ENCODE measurements at regions not wholly inside any gene's neighbourhood (a gene's known extent, or its start where the extent isn't known, plus 50 kb on each side); places are given as distances from the start of the nearest gene placed in this dataset.

DNA sequence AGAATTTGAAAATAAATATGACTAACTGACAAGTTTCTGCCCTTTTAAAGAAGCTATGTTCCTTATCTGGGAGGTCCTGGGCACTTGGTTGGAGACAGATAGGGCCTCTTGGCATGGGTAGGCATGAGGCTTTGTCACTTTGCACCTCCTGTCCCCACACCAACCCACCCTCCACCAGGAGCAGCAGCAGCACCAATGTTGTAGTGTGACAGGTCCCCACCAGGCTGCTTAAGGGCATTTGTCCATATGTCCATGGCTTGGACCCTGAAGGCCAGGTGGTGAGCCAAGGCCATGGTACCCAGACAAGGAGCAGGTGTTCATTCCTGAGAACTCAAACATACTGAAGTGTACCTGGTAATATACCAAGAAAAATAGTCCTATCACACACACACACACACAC, 629.1 kb downstream of the ACTR3B start:
- H3K79me2 ChIP-seq (ENCODE audit: low read length), result no peaks in the 10 kb centered on the region
- no peaks in the 10 kb centered on the region for H3K27me3 ChIP-seq (ENCODE audit: low read length)
- no peak overlapping the region for H2AFZ ChIP-seq (ENCODE audit: low read length)
- no peaks in the 10 kb centered on the region for H3K9me2 ChIP-seq (replicated peaks; ENCODE audit: insufficient read depth, low read length)
- no peak overlapping the region for H3K4me2 ChIP-seq (ENCODE audit: low read depth, low read length, poor library complexity, severe bottlenecking)
- no peak overlapping the region for H3K27ac ChIP-seq (ENCODE audit: low read length)
- no peak for DNase-seq
- H3K9ac ChIP-seq (ENCODE audit: low read length), result no peak overlapping the region
- H4K20me1 ChIP-seq (ENCODE audit: insufficient read depth, low read depth, low read length), result no peaks in the 10 kb centered on the region
- H3K9me3 ChIP-seq (ENCODE audit: low read length), result no peaks in the 10 kb centered on the region; the same call in 1 of the 2 replicates
- H3K36me3 ChIP-seq (ENCODE audit: insufficient read depth, low read length), result no peaks in the 10 kb centered on the region
- H3K4me1 ChIP-seq (ENCODE audit: low read length), result no peaks in the 10 kb centered on the region
- H3K4me3 ChIP-seq (ENCODE audit: low read length), result no peak overlapping the region

DNA sequence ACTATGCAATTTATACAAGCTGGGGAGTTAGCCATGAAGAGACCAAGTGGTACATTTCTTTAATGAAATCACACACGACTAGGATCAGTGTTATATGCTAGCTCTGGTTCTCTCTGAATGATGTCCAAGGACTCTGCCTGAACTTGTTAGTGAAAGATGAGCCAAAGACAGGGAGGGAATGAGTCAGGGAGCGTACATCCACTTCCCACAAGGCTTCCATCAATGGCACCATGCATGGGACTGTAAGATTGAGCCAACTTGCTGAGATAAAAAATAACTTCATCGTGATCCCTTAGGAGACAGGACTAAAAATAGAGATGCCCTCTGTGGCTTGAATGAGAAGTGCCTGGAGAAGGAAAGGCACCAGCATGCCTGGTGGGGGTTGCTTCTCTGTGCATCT, 629.7 kb downstream of the ACTR3B start:
- no peak overlapping the region for H3K4me2 ChIP-seq (ENCODE audit: low read depth, low read length, poor library complexity, severe bottlenecking)
- no peaks in the 10 kb centered on the region; the same call in 1 of the 2 replicates for H3K36me3 ChIP-seq (ENCODE audit: insufficient read depth, low read length)

DNA sequence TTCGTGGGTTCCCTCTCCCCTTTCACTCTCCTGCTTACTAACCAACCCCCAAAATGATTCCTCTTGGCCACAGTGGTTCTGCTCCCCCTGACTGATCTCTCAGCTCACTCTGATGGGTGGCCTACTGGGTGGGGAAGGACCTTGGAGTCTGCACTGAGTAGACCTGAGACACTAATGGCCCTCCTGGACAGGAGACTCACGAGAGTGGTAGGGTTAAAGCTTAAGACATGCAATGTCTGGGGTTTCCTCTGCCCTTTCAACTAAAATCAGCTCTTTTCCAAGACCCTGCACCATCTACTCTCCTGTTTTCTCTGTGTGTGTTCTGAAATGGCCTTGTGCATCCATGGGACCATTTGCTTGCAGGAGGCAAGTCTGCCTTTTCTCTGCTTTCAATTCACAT, 631.4 kb downstream of the ACTR3B start:
- no peaks in the 10 kb centered on the region; the same call in 1 of the 2 replicates for H3K36me3 ChIP-seq (ENCODE audit: insufficient read depth, low read length)
- peaks cover 6% of the 10 kb centered on the region for H3K9me3 ChIP-seq (ENCODE audit: low read length)
- no peak overlapping the region for H3K27ac ChIP-seq (ENCODE audit: low read length)
- no peak overlapping the region for H3K4me2 ChIP-seq (ENCODE audit: low read depth, low read length, poor library complexity, severe bottlenecking)
- no peak overlapping the region for H2AFZ ChIP-seq (ENCODE audit: low read length)
- no peak overlapping the region for H3K9ac ChIP-seq (ENCODE audit: low read length)
- no peaks in the 10 kb centered on the region for H3K9me2 ChIP-seq (replicated peaks; ENCODE audit: insufficient read depth, low read length)
- no peaks in the 10 kb centered on the region for H4K20me1 ChIP-seq (ENCODE audit: insufficient read depth, low read depth, low read length)
- H3K4me3 ChIP-seq (ENCODE audit: low read length), result no peak overlapping the region
- no peak for DNase-seq
- H3K4me1 ChIP-seq (ENCODE audit: low read length), result no peaks in the 10 kb centered on the region
- no peaks in the 10 kb centered on the region for H3K27me3 ChIP-seq (ENCODE audit: low read length)
- no peaks in the 10 kb centered on the region for H3K79me2 ChIP-seq (ENCODE audit: low read length)

More for the DNA sequence above, 629.7 kb downstream of the ACTR3B start:
- no peaks in the 10 kb centered on the region for H4K20me1 ChIP-seq (ENCODE audit: insufficient read depth, low read depth, low read length)
- H3K27me3 ChIP-seq (ENCODE audit: low read length), result no peaks in the 10 kb centered on the region
- peaks cover 6% of the 10 kb centered on the region for H3K9me3 ChIP-seq (ENCODE audit: low read length)
- no peak for DNase-seq
- no peak overlapping the region for H3K9ac ChIP-seq (ENCODE audit: low read length)
- H3K27ac ChIP-seq (ENCODE audit: low read length), result no peak overlapping the region
- H3K9me2 ChIP-seq (replicated peaks; ENCODE audit: insufficient read depth, low read length), result no peaks in the 10 kb centered on the region
- no peak overlapping the region for H2AFZ ChIP-seq (ENCODE audit: low read length)
- H3K4me3 ChIP-seq (ENCODE audit: low read length), result no peak overlapping the region
- H3K4me1 ChIP-seq (ENCODE audit: low read length), result no peaks in the 10 kb centered on the region
- H3K79me2 ChIP-seq (ENCODE audit: low read length), result no peaks in the 10 kb centered on the region

DNA sequence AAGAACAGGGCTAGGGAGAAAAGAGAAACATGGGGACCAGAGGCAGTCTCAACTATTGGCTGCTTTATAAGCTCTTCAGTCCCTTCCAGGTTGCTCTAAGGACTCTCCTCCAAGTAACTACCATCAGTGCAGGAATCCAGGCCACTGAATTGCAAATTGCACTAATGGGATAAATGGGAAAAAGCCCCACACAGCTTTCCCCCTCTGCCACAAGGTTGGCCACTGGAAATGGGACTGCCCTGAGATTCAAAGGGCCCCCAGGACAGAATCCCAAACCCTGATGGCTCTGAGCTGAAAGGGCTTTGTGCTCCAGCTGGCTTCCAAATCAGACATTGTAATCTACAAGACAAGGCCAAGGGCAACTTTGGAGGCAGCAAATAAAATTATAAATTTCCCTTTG, 633.2 kb downstream of the ACTR3B start:
- no peak overlapping the region for H2AFZ ChIP-seq (ENCODE audit: low read length)
- H3K4me1 ChIP-seq (ENCODE audit: low read length), result no peaks in the 10 kb centered on the region
- no peaks in the 10 kb centered on the region for H3K9me2 ChIP-seq (replicated peaks; ENCODE audit: insufficient read depth, low read length)
- no peak overlapping the region for H3K27ac ChIP-seq (ENCODE audit: low read length)
- no peaks in the 10 kb centered on the region for H4K20me1 ChIP-seq (ENCODE audit: insufficient read depth, low read depth, low read length)
- no peak overlapping the region for H3K4me2 ChIP-seq (ENCODE audit: low read depth, low read length, poor library complexity, severe bottlenecking)
- DNase-seq, result no peak
- H3K27me3 ChIP-seq (ENCODE audit: low read length), result no peaks in the 10 kb centered on the region
- H3K79me2 ChIP-seq (ENCODE audit: low read length), result no peaks in the 10 kb centered on the region
- H3K36me3 ChIP-seq (ENCODE audit: insufficient read depth, low read length), result no peaks in the 10 kb centered on the region; the same call in 1 of the 2 replicates
- H3K9ac ChIP-seq (ENCODE audit: low read length), result no peak overlapping the region
- H3K4me3 ChIP-seq (ENCODE audit: low read length), result no peak overlapping the region
- peaks cover 6% of the 10 kb centered on the region for H3K9me3 ChIP-seq (ENCODE audit: low read length)

DNA sequence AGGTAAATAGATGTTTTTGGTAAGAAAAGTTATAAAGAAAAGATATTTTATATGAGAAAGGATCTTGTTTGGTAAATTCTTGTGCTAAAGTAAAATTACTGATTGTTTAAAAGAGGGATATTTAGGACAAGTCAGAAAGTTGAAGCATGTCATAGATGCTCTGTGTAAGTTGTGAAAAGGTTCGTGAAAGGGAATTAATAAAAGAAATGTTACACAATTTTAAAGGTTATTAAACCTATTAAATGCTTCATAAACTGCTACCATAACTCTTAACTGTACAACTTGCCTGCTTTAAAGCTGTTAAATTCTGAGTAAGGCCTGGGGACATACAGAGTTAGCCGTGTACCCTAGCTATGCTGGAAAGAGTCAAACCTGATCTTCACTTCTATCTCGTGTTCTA, 634.1 kb downstream of the ACTR3B start:
- H2AFZ ChIP-seq (ENCODE audit: low read length), result no peak overlapping the region
- no peak for DNase-seq
- H3K27me3 ChIP-seq (ENCODE audit: low read length), result no peaks in the 10 kb centered on the region
- peaks cover 6% of the 10 kb centered on the region for H3K9me3 ChIP-seq (ENCODE audit: low read length)
- no peak overlapping the region for H3K4me2 ChIP-seq (ENCODE audit: low read depth, low read length, poor library complexity, severe bottlenecking)
- no peak overlapping the region for H3K27ac ChIP-seq (ENCODE audit: low read length)
- H3K9me2 ChIP-seq (replicated peaks; ENCODE audit: insufficient read depth, low read length), result no peaks in the 10 kb centered on the region
- H3K9ac ChIP-seq (ENCODE audit: low read length), result no peak overlapping the region
- no peaks in the 10 kb centered on the region for H3K4me1 ChIP-seq (ENCODE audit: low read length)
- no peak overlapping the region for H3K4me3 ChIP-seq (ENCODE audit: low read length)
- no peaks in the 10 kb centered on the region; the same call in 1 of the 2 replicates for H3K36me3 ChIP-seq (ENCODE audit: insufficient read depth, low read length)
- H4K20me1 ChIP-seq (ENCODE audit: insufficient read depth, low read depth, low read length), result no peaks in the 10 kb centered on the region
- no peaks in the 10 kb centered on the region for H3K79me2 ChIP-seq (ENCODE audit: low read length)

DNA sequence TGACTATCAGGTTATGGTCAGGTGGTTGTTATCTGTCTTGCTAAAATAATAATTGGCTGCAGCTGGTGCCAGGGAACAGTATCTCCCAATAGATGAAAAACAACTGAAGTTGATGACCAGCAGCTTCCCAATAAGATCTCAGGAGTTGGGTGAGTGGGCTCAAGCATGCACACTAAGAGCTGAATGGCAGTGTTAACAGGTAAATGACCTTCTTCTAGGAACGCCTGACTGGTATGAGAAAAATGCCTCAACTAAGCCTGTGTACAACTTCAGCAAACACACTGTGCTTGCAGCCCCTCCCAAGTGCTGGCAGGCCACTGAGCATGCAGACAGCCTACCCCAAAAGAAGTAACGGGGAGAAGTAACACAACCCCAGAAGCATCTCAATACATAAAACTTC, 636.9 kb downstream of the ACTR3B start:
- H3K79me2 ChIP-seq (ENCODE audit: low read length), result no peaks in the 10 kb centered on the region
- H3K27ac ChIP-seq (ENCODE audit: low read length), result no peak overlapping the region
- no peaks in the 10 kb centered on the region for H4K20me1 ChIP-seq (ENCODE audit: insufficient read depth, low read depth, low read length)
- H3K9me3 ChIP-seq (ENCODE audit: low read length), result peaks cover 6% of the 10 kb centered on the region
- H3K36me3 ChIP-seq (ENCODE audit: insufficient read depth, low read length), result no peaks in the 10 kb centered on the region; the same call in 1 of the 2 replicates
- no peak overlapping the region for H3K4me3 ChIP-seq (ENCODE audit: low read length)
- H2AFZ ChIP-seq (ENCODE audit: low read length), result no peak overlapping the region
- no peak for DNase-seq
- H3K4me2 ChIP-seq (ENCODE audit: low read depth, low read length, poor library complexity, severe bottlenecking), result no peak overlapping the region
- no peaks in the 10 kb centered on the region for H3K27me3 ChIP-seq (ENCODE audit: low read length)
- no peak overlapping the region for H3K9ac ChIP-seq (ENCODE audit: low read length)
- H3K4me1 ChIP-seq (ENCODE audit: low read length), result no peaks in the 10 kb centered on the region
- H3K9me2 ChIP-seq (replicated peaks; ENCODE audit: insufficient read depth, low read length), result no peaks in the 10 kb centered on the region

DNA sequence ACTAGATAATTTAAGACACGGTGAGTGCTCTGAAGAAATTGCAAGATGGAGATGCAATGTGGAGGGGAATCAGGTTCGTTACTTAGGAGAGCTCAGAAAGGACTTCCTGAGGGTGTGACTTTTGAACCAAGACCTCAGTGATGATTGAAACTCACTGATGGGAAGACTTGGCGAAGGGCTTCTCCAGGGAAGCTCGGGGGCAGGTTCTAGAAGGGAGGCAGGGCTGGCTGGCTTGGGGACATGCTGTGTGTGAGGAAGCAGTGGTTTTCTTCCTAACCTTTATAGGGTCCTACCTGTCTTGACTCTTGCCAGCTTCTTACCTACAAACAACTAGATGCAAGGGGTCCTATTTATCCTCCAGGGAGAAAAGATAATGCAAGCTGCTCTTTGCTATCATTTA, 637.9 kb downstream of the ACTR3B start:
- Histone ChIP-seq H3K36me3 (ENCODE audit: insufficient read depth, low read length) (no peaks in the 10 kb centered on the region; the same call in 1 of the 2 replicates), H3K79me2 (ENCODE audit: low read length) (no peaks in the 10 kb centered on the region), H3K27me3 (ENCODE audit: low read length) (no peaks in the 10 kb centered on the region), H3K9me2 (replicated peaks; ENCODE audit: insufficient read depth, low read length) (no peaks in the 10 kb centered on the region), H3K4me2 (ENCODE audit: low read depth, low read length, poor library complexity, severe bottlenecking) (no peak overlapping the region), H4K20me1 (ENCODE audit: insufficient read depth, low read depth, low read length) (no peaks in the 10 kb centered on the region), H3K4me1 (ENCODE audit: low read length) (no peaks in the 10 kb centered on the region), H3K9ac (ENCODE audit: low read length) (no peak overlapping the region), H3K9me3 (ENCODE audit: low read length) (peaks cover 6% of the 10 kb centered on the region), H3K27ac (ENCODE audit: low read length) (no peak overlapping the region), H3K4me3 (ENCODE audit: low read length) (no peak overlapping the region), H2AFZ (ENCODE audit: low read length) (no peak overlapping the region)
- DNase-seq, result no peak

DNA sequence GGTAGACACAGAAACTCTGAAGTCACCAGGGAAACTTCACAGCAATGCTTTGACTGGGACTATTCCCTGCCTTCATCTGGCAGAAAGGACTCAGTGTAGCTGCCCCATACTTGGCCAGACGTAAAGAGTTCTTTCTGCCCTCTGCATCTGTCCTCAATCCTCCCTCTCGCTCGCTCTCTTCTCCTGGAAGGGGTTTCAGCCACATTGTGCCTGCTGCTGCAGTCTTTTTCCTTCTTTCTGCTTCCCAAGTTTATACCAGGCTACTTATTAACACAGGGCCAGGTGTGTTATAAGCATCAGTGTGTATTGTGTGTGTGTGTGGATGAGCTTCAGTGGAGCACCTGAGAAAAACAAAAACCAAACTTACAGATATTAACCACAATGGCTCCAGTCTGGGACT, 638.4 kb downstream of the ACTR3B start:
- no peak overlapping the region for H3K4me3 ChIP-seq (ENCODE audit: low read length)
- no peaks in the 10 kb centered on the region for H3K27me3 ChIP-seq (ENCODE audit: low read length)
- H4K20me1 ChIP-seq (ENCODE audit: insufficient read depth, low read depth, low read length), result no peaks in the 10 kb centered on the region
- H3K9me2 ChIP-seq (replicated peaks; ENCODE audit: insufficient read depth, low read length), result no peaks in the 10 kb centered on the region
- DNase-seq, result no peak
- H2AFZ ChIP-seq (ENCODE audit: low read length), result no peak overlapping the region
- H3K27ac ChIP-seq (ENCODE audit: low read length), result no peak overlapping the region
- H3K36me3 ChIP-seq (ENCODE audit: insufficient read depth, low read length), result no peaks in the 10 kb centered on the region; the same call in 1 of the 2 replicates
- no peak overlapping the region for H3K9ac ChIP-seq (ENCODE audit: low read length)
- H3K79me2 ChIP-seq (ENCODE audit: low read length), result no peaks in the 10 kb centered on the region
- no peak overlapping the region for H3K4me2 ChIP-seq (ENCODE audit: low read depth, low read length, poor library complexity, severe bottlenecking)
- peaks cover 6% of the 10 kb centered on the region for H3K9me3 ChIP-seq (ENCODE audit: low read length)
- no peaks in the 10 kb centered on the region for H3K4me1 ChIP-seq (ENCODE audit: low read length)

DNA sequence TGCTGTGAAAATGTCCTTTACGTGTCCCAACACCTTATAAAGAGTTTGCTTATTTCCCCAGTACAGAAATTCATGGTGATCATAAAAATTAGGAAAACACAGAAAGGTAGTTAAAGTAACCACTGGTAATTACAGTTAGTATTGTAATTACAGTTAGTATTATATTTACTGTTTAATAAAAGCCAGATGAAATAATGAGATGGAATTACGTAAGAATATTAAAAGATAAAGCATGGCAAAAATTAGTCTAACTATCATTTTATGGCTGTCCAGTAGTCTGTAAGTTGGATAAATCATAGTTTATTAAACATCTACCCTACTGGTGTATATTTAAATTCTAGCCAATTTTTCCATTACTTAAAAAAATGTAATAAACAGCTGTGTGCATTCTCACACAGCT, 638.8 kb downstream of the ACTR3B start:
- no peaks in the 10 kb centered on the region for H3K27me3 ChIP-seq (ENCODE audit: low read length)
- H3K9me2 ChIP-seq (replicated peaks; ENCODE audit: insufficient read depth, low read length), result no peaks in the 10 kb centered on the region
- no peak overlapping the region for H2AFZ ChIP-seq (ENCODE audit: low read length)
- H3K9ac ChIP-seq (ENCODE audit: low read length), result no peak overlapping the region
- H3K4me2 ChIP-seq (ENCODE audit: low read depth, low read length, poor library complexity, severe bottlenecking), result no peak overlapping the region
- DNase-seq, result no peak
- no peaks in the 10 kb centered on the region for H3K4me1 ChIP-seq (ENCODE audit: low read length)
- no peak overlapping the region for H3K4me3 ChIP-seq (ENCODE audit: low read length)
- peaks cover 6% of the 10 kb centered on the region for H3K9me3 ChIP-seq (ENCODE audit: low read length)
- H3K27ac ChIP-seq (ENCODE audit: low read length), result no peak overlapping the region
- no peaks in the 10 kb centered on the region; the same call in 1 of the 2 replicates for H3K36me3 ChIP-seq (ENCODE audit: insufficient read depth, low read length)
- H3K79me2 ChIP-seq (ENCODE audit: low read length), result no peaks in the 10 kb centered on the region
- no peaks in the 10 kb centered on the region for H4K20me1 ChIP-seq (ENCODE audit: insufficient read depth, low read depth, low read length)
